Brain microvascular endothelial cell (primary cell): ENCODE measurements at regions not wholly inside any gene's neighbourhood (a gene's known extent, or its start where the extent isn't known, plus 50 kb on each side); places are given as distances from the start of the nearest gene placed in this dataset.

ENCODE experiments used
- DNase-seq: peaks from one replicate; pipeline ENCODE4 v3.0.0-alpha.2; 2020
- H3K27ac ChIP-seq: fragments of 250-450 bp; sonication (Bioruptor Pico); 2 replicates; pipeline ENCODE4 v1.5.1; 2020; ENCODE audit warnings: mild to moderate bottlenecking, moderate library complexity
- H3K27me3 ChIP-seq: fragments of 250-450 bp; sonication (Bioruptor Pico); replicated peaks from 2 replicates; pipeline ENCODE4 v1.5.1; 2020; ENCODE audit warnings: mild to moderate bottlenecking
- H3K36me3 ChIP-seq: fragments of 250-450 bp; sonication (Bioruptor Pico); replicated peaks from 2 replicates; pipeline ENCODE4 v1.5.1; 2020; ENCODE audit warnings: mild to moderate bottlenecking
- H3K4me3 ChIP-seq: 2 replicates; pipeline ENCODE4 v1.5.1; 2011; ENCODE audit warnings: low read depth, mild to moderate bottlenecking, control low read depth, low read length, moderate library complexity
- in situ Hi-C: cut with HindIII; loops from 2 replicates; pipeline ENCODE4 v1.10.0; 2017; ENCODE audit warnings: low sequenced_read_pairs, low pct_ligation_motif_present
- TF ChIP-seq, protein P1 (sequence below): IDR thresholded peaks from 2 replicates; pipeline ENCODE4 v1.5.1; 2011; ENCODE audit warnings: low read depth, mild to moderate bottlenecking, moderate library complexity, low read length, control low read depth, inconsistent platforms; ENCODE audit errors: missing control alignments

DNA sequence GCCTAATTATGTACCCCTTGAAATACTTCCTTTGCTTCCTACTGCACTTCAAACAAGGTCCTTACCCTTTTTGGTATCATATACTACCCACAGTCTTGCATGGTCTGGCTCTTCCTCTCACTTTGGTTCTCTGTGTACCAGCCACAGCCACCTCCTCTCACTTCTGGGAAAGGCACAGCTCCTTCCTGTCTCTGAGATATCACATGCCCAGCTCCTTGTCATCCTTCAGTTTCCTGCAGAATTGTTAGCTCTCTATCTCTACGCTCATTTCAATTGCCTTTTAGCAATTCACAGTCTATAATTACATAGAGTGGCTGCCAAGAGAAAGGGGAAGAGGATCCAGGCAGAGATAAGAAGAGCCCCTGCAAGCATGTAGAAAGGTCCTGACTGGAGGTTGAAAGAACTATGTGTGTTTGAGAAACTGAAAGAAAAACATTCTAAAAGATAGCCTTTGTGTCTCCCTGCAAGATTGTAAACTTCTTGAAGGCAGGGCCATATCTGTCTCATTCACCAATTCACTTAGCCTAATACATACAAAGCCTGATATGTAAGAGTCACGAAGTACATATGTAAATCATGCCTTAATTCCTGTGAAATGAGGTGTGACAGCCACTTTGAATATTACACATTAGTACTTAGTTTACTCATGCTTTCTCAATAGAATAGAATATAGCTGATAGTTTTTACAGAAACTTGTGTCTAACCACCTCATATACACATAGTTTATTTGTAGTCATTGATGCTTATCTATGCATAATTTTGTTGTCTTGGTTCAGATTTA is 933.1 kb downstream of the DIAPH3 start:
- Histone ChIP-seq H3K27ac (no peak overlapping the region), H3K4me3 (no peak overlapping the region), H3K36me3 (no peaks in the 10 kb centered on the region), H3K27me3 (no peaks in the 10 kb centered on the region)
- no peak for DNase-seq
- in situ Hi-C loops = no loop called here
- TF ChIP-seq, protein P1, sequence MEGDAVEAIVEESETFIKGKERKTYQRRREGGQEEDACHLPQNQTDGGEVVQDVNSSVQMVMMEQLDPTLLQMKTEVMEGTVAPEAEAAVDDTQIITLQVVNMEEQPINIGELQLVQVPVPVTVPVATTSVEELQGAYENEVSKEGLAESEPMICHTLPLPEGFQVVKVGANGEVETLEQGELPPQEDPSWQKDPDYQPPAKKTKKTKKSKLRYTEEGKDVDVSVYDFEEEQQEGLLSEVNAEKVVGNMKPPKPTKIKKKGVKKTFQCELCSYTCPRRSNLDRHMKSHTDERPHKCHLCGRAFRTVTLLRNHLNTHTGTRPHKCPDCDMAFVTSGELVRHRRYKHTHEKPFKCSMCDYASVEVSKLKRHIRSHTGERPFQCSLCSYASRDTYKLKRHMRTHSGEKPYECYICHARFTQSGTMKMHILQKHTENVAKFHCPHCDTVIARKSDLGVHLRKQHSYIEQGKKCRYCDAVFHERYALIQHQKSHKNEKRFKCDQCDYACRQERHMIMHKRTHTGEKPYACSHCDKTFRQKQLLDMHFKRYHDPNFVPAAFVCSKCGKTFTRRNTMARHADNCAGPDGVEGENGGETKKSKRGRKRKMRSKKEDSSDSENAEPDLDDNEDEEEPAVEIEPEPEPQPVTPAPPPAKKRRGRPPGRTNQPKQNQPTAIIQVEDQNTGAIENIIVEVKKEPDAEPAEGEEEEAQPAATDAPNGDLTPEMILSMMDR = no peak

DNA sequence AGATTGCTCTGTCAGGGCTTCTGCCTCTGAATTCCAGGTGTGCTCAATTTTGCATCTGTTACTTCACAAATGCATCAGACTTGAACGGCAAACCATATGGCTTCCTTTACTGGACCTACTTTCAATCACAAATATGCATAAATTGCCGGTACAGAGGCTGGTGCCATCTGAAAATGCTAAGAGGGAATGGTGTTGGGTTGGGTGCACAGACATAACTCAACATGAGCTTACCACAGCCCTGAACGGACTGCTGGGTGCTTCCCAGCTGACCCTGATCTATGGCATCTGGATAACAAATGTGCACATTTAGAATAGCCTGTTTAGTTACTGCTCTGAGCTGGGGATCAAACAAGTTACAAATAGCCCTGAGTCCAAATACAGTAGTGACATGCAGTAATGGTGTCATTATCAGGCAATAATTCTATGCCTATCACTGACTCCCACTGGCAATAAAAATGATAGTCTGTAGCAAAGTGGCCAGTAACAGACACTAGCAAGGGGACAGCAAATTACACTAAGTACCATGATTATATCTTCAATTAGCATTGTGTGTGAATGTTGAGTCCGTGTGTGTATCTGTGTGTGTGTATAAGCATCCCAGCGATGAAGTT is 927.3 kb downstream of the DIAPH3 start:
- H3K27me3 ChIP-seq = no peaks in the 10 kb centered on the region
- in situ Hi-C loops = no loop called here
- TF ChIP-seq, protein P1 = no peak
- no peak overlapping the region for H3K27ac ChIP-seq
- H3K4me3 ChIP-seq = no peak overlapping the region
- DNase-seq = no peak
- H3K36me3 ChIP-seq = no peaks in the 10 kb centered on the region

DNA sequence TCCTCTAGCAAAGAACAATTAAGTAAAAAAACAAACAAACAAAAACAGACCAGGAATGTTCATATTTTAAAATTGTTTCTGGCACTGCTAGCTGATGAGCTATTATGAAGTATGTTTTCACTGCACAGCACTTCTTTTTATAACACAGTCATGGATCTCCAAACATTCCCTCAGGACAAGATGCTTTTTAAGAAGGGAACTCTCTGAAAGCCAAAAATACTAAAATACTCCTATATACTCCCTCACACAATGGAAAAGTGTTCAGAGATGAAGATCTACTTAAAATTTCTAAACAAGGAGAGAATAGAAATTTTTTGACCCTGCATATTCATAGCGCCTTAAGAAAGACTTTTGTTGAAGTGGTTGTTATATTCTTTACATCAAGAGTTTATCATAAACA is 926.8 kb downstream of the DIAPH3 start:
- Histone ChIP-seq H3K27ac (no peak overlapping the region), H3K36me3 (no peaks in the 10 kb centered on the region), H3K4me3 (no peak overlapping the region), H3K27me3 (no peaks in the 10 kb centered on the region)
- TF ChIP-seq, protein P1 = no peak
- DNase-seq = no peak
- in situ Hi-C loops = no loop called here

DNA sequence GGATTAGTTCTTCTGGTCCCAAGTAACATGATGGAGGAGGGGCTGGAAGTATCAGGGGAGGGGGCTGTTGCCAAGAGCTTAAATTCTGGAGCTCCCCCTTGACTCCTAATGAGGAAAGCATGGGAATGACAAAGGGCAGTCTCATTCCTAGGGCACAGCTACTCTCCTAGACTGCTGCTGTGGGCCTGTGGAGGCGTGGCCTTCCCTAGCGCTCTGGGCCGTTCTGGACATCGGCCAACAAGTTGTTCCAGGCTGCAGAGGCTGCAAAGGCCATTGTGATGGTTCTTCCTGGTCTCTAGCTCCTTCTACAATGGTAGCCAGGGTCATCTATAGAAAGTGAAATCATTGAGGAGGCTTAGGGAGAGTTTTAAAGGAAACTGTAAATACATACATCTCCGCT is 916.6 kb downstream of the DIAPH3 start:
- Histone ChIP-seq H3K27me3 (no peaks in the 10 kb centered on the region), H3K4me3 (no peak overlapping the region), H3K27ac (no peak overlapping the region), H3K36me3 (no peaks in the 10 kb centered on the region)
- no peak for DNase-seq
- TF ChIP-seq, protein P1 = no peak
- in situ Hi-C loops = no loop called here

DNA sequence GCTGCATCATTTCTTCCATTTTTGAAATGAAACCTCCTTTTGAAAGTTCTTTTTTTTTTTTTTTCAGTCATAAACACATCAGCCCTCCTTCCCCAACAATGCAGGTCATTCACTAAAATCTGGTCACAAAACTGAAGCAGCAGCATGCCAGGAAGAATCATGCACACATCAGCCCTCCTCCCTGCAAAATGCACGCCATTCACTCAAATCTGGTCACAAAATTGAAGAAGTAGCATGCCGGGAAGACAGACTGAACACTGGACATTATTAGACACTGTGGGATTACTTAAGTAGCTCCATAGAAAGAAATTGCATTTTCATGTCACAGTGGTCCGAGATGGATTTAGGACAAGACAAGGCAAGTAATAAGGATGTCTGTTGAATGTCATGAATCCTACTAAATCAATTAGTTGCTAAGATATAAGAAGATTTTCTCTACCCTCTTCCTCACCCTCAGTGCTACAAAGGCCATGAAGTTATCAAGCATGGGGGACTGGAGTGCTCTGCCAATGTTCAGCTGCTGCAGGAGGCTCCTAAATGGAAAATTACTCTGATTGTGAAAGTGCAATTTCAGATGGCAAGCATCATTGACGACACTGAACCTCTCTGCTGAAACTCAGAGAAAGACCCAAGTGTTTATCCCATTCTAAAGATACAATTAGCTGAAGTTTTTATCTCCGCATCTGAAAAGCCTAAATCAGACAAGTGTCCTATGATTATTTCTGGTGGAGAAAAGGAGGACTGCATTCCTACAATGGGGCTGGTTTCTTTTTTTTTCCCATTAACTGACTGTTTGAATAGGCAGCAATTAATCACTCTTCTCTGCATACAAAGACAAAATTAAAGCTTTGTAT is 913.2 kb downstream of the DIAPH3 start:
- DNase-seq = no peak
- no peak overlapping the region for H3K4me3 ChIP-seq
- TF ChIP-seq, protein P1 = no peak
- H3K36me3 ChIP-seq = no peaks in the 10 kb centered on the region
- in situ Hi-C loops = no loop called here
- no peak overlapping the region for H3K27ac ChIP-seq
- no peaks in the 10 kb centered on the region for H3K27me3 ChIP-seq
